ENCODE measurements at regions not wholly inside any gene's neighbourhood (a gene's known extent, or its start where the extent isn't known, plus 50 kb on each side); places are given as distances from the start of the nearest gene placed in this dataset.

DNA sequence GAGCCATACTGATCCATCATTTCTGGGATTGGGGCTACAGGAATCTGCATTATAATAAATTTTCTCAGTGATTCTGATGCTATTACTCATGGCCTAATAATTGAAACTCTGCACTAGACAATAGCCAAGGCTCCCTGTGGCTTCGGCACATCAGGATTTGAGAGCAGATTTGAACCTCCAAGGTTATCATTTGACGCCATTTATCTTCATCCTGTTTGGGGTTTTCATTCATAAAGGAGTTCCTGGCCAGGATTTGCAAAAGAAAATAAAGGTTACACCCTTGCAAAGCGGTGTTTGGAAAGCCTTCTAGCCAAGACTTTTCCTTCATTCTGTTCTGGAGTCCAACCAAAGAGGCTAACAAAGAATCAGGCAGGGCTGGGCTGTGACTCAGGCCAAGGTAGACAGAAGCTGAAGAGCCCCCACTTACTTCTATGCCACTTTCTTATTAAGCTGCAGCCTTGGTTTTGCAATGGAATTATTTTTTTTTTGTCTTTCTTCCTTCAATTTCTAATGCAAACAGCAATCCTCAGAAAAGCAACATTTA is 330.1 kb downstream of the DHX35 start:
- Histone ChIP-seq H3K36me3 (ENCODE audit: control insufficient read depth in 2 of 2, insufficient read depth in 1 of 2, low read length in 2 of 2) (no peaks in the 10 kb centered on the region), H3K27ac (ENCODE audit: extremely low read depth, low read depth, low read length) (no peak overlapping the region), H3K4me3 (ENCODE audit: low read depth, low read length) (no peak overlapping the region), H3K9me3 (ENCODE audit: control insufficient read depth, insufficient read depth, low read depth, low read length) (no peaks in the 10 kb centered on the region), H3K4me1 (ENCODE audit: control insufficient read depth, insufficient read depth, low read length) (no peaks in the 10 kb centered on the region)
- POLR2A ChIA-PET, result no interaction called here
- CTCF ChIA-PET, result no interaction called here
- no peak for TF ChIP-seq ZNF274 (IDR thresholded peaks at IDR 0.05; ENCODE audit: low read length)
- TF ChIP-seq ZNF274 (tag by site-specific recombination; IDR thresholded peaks at IDR 0.05; ENCODE audit: borderline replicate concordance), result no peak
- no peak for TF ChIP-seq ZNF416 (tag by site-specific recombination; IDR thresholded peaks at IDR 0.05)
- TF ChIP-seq ZNF701 (tag by site-specific recombination; IDR thresholded peaks at IDR 0.05), result no peak
- TF ChIP-seq ZNF510 (tag by site-specific recombination; IDR thresholded peaks at IDR 0.05; ENCODE audit: insufficient replicate concordance), result no peak
- TF ChIP-seq ZNF433 (tag by site-specific recombination; IDR thresholded peaks at IDR 0.05; ENCODE audit: low read depth), result no peak
- TF ChIP-seq, protein P1, sequence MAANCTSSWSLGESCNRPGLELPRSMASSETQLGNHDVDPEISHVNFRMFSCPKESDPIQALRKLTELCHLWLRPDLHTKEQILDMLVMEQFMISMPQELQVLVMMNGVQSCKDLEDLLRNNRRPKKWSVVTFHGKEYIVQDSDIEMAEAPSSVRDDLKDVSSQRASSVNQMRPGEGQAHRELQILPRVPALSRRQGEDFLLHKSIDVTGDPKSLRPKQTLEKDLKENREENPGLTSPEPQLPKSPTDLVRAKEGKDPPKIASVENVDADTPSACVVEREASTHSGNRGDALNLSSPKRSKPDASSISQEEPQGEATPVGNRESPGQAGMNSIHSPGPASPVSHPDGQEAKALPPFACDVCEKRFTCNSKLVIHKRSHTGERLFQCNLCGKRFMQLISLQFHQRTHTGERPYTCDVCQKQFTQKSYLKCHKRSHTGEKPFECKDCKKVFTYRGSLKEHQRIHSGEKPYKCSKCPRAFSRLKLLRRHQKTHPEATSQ (tag by site-specific recombination; IDR thresholded peaks at IDR 0.05), result no peak
- no peak for TF ChIP-seq BCL11B (tag by site-specific recombination; IDR thresholded peaks at IDR 0.05; ENCODE audit: low read depth)
- no peak for TF ChIP-seq SETDB1 (IDR thresholded peaks at IDR 0.05; ENCODE audit: insufficient read length, low read length)
- TF ChIP-seq, protein P2, sequence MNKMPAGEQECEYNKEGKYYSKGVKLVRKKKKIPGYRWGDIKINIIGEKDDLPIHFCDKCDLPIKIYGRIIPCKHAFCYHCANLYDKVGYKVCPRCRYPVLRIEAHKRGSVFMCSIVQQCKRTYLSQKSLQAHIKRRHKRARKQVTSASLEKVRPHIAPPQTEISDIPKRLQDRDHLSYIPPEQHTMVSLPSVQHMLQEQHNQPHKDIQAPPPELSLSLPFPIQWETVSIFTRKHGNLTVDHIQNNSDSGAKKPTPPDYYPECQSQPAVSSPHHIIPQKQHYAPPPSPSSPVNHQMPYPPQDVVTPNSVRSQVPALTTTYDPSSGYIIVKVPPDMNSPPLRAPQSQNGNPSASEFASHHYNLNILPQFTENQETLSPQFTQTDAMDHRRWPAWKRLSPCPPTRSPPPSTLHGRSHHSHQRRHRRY (tag by site-specific recombination; IDR thresholded peaks at IDR 0.05), result no peak
- TF ChIP-seq, protein P3, sequence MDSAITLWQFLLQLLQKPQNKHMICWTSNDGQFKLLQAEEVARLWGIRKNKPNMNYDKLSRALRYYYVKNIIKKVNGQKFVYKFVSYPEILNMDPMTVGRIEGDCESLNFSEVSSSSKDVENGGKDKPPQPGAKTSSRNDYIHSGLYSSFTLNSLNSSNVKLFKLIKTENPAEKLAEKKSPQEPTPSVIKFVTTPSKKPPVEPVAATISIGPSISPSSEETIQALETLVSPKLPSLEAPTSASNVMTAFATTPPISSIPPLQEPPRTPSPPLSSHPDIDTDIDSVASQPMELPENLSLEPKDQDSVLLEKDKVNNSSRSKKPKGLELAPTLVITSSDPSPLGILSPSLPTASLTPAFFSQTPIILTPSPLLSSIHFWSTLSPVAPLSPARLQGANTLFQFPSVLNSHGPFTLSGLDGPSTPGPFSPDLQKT (IDR thresholded peaks at IDR 0.05; ENCODE audit: borderline replicate concordance, low read depth, low read length), result no peak
- TF ChIP-seq ZNF549 (tag by site-specific recombination; IDR thresholded peaks at IDR 0.05), result no peak

DNA sequence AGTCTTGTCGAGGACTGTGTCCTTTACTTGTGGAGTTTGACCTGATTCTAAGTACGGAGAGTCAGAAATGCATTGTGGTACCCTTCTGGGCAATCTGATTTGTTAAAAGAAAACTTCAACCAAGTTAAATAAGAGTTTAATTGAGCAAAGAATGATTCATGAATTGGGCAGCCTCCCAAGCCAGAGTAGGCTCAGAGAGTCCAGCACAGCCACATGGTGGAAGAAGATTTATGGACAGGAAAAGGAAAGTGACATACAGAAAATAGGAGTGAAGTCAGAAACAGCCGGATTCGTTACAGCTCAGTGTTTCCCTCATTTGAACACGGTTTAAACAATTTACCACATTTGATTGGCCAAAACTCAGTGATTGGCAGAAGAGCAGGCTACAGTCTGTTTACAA is 329.2 kb downstream of the DHX35 start:
- Histone ChIP-seq H3K4me1 (ENCODE audit: control insufficient read depth, insufficient read depth, low read length) (no peaks in the 10 kb centered on the region), H3K27ac (ENCODE audit: extremely low read depth, low read depth, low read length) (no peak overlapping the region), H3K36me3 (ENCODE audit: control insufficient read depth in 2 of 2, insufficient read depth in 1 of 2, low read length in 2 of 2) (no peaks in the 10 kb centered on the region), H3K4me3 (ENCODE audit: low read depth, low read length) (no peak overlapping the region), H3K9me3 (ENCODE audit: control insufficient read depth, insufficient read depth, low read depth, low read length) (no peaks in the 10 kb centered on the region)
- TF ChIP-seq SETDB1 (IDR thresholded peaks at IDR 0.05; ENCODE audit: insufficient read length, low read length), result peak; percentile 41
- TF ChIP-seq, protein P4, sequence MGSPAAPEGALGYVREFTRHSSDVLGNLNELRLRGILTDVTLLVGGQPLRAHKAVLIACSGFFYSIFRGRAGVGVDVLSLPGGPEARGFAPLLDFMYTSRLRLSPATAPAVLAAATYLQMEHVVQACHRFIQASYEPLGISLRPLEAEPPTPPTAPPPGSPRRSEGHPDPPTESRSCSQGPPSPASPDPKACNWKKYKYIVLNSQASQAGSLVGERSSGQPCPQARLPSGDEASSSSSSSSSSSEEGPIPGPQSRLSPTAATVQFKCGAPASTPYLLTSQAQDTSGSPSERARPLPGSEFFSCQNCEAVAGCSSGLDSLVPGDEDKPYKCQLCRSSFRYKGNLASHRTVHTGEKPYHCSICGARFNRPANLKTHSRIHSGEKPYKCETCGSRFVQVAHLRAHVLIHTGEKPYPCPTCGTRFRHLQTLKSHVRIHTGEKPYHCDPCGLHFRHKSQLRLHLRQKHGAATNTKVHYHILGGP (tag by site-specific recombination; IDR thresholded peaks at IDR 0.05), result no peak
- TF ChIP-seq ZNF677 (tag by site-specific recombination; IDR thresholded peaks at IDR 0.05), result no peak
- TF ChIP-seq ZNF549 (tag by site-specific recombination; IDR thresholded peaks at IDR 0.05), result peak; percentile 83
- ChIA-PET CTCF (interaction anchor here (1.6 kb wide), 1 partner anchor 26 kb away, joined by 5 read pairs; no protein-coding TSS in a partner anchor), POLR2A (no interaction called here)

DNA sequence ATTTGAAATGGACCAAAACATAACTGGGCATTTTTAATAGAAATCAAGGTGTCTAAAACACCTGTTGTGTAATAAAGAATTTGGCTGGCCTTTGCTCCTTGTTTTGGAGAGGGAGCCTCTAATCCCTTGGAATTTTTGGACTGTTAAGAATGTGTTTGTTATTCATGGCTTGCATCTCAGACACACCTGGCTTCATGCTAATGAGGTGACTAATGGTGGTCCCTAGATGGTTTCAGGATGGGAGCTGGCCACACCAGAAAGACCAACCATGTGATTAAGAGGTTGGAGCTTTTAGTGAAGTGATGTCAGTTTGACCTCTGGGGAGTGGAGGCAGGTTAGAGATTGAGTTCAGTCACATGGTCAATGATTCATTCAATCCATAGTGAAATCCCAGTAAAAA is 328.4 kb downstream of the DHX35 start:
- Histone ChIP-seq H3K4me3 (ENCODE audit: low read depth, low read length) (no peak overlapping the region), H3K4me1 (ENCODE audit: control insufficient read depth, insufficient read depth, low read length) (no peaks in the 10 kb centered on the region), H3K36me3 (ENCODE audit: control insufficient read depth in 2 of 2, insufficient read depth in 1 of 2, low read length in 2 of 2) (no peaks in the 10 kb centered on the region), H3K9me3 (ENCODE audit: control insufficient read depth, insufficient read depth, low read depth, low read length) (no peaks in the 10 kb centered on the region), H3K27ac (ENCODE audit: extremely low read depth, low read depth, low read length) (no peak overlapping the region)
- no peak for TF ChIP-seq ZIC2 (tag by site-specific recombination; IDR thresholded peaks at IDR 0.05)
- ChIA-PET POLR2A (no interaction called here), CTCF (interaction anchor here (1.6 kb wide), 1 partner anchor 25 kb away, joined by 5 read pairs; no protein-coding TSS in a partner anchor)

Data from HEK293 (cell line).